GM03348 (cell line): ENCODE measurements at regions not wholly inside any gene's neighbourhood (a gene's known extent, or its start where the extent isn't known, plus 50 kb on each side); places are given as distances from the start of the nearest gene placed in this dataset.
A peak's percentile ranks its signal among the peaks of the same experiment; 100 is the strongest.
"Not testable (repeated sequence)": the region's sequence is repeated elsewhere in the genome, so short reads cannot be mapped to it uniquely, and the experiment has no call there.

Experiments
- DNase-seq: peaks from one replicate; pipeline ENCODE4 v3.0.0; 2012; ENCODE audit warnings: low spot score

- no peak for DNase-seq
Observed at GRCh38 chr2:240254337-240255164, 114.1 kb upstream of the OTOS start.

GRCh38 chr2:240255165-240255491 is 114.7 kb upstream of the OTOS start:
- DNase-seq: no peak

- peak; percentile 4 for DNase-seq
Observed at GRCh38 chr2:240255811-240256703, 115.6 kb upstream of the OTOS start.

- peak; percentile 3 for DNase-seq
Observed at GRCh38 chr2:240256704-240257637, 116.5 kb upstream of the OTOS start.

DNA sequence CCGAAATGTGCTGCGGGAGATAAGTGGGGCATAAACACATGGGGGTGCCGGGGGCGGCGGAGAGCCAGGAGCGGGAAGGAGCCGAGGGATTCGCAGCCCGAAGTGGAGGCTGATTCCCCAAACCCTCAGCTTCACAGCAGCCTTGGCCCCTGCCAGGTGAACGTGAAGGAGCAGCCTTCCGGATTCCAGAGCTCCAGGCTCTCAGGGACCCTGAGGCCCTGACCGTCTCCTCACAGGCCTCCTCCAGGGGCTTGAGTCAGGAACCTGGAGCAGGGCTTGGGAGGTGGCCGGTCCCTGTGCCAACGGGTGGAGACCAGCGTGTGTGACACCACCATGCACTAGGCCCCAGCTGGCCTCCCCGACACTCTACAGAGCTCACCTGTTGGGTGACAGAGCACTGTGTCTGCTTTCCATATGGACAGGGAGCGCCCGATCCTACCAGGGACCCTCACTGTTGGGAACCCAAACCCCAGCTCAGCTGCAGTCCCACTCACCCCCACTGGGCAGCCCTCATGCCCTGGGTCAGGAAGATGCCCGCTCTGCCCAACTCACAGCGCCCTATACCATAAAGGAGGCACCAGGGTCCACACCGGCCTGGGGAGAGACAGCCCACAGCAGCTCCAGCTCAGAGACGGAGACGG is 117.6 kb upstream of the OTOS start:
- DNase-seq: no peak

- DNase-seq: no peak
Observed at GRCh38 chr2:240258685-240259084, 118.2 kb upstream of the OTOS start.

DNA sequence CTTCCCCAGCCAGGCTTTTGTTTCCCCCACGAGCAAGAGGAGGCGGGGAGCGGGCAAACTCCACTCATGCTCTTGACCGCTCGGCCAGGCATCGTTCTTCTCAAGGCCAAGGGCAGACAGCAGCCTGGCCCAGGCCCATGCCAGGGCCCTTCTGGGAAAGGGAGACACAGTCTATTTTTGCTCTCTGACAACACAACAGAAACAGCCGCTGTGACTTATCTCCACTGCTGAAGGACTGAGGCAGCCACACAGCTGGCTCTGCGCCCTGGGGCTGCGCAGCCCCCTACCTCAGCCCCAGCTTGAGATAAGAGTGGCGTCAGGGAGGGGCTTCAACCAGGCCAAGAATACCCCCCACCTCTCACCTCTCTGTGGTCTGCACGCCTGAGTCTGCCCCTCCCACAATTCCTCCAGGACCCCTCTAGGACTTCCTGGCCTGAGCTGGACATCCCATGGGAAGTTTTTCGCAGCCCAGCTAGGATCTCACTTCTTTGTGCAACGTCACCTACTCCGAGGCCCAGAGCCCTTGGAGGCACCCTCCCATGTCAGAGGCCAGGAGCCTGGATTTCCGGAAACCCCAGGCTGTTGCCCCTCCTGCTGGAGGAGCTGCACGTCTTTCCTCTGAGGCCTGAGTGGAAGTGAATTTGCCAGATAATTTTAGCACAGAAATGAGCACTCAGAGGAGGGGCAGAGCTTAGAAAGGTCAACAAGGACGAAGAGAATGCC is 118.9 kb upstream of the OTOS start:
- DNase-seq: no peak

- DNase-seq: no peak
Observed at GRCh38 chr2:240259924-240260529, 119.6 kb upstream of the OTOS start.

GRCh38 chr2:240260664-240261063 is 120.2 kb upstream of the OTOS start:
- DNase-seq: no peak

DNA sequence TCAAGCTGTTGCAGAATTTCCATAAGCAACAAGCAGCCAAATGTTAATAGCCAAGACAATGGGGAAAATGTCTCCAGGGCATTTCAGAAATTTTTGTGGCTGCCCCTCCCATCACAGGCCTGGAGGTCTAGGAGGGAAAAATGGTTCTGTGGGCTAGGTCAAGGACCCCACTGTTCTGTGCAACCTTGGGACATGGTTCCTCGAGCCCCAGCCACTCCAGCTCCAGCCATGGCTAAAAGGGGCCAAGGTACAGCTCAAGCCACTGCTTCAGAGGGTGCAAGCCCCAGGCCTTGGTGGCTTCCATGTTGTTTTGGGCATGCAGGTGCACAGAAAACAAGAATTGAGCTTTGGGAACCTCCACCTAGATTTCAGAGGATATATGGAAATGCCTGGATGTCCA is 122.1 kb upstream of the OTOS start:
- not testable (repeated sequence) for DNase-seq

GRCh38 chr2:240269380-240269779 is 128.9 kb upstream of the OTOS start:
- no peak for DNase-seq

GRCh38 chr2:240269886-240270285 is 129.4 kb upstream of the OTOS start:
- DNase-seq: peak; percentile 1

DNA sequence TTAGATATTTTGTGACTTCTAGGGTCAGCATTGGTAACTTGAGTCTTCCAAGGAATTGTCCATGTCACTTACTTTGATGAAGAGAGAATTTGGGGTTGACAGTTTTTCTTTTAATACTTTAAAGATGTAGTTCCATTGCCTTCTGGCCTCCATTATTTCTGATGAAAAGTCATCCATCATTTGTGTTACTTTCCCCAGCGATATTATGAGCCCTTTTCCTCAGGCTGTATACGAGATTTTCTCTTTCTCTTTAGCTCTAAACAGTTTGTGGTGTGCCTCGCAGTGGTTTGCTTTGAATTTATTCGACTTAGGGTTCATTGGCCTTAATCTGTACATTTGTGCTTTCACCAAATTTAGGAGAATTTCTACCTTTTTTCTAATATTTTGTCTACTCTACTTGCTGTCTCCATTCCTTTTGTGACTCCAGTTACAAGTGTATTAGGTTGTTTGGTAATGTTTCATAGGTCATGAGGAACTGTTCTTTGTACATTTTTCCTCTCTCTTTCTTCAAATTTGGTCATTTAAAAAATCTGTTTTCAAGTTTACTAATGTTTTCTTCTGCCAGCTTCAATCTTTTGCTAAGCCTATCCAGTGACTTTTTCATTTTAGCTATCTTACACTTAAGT is 131.4 kb upstream of the OTOS start:
- no peak for DNase-seq

DNA sequence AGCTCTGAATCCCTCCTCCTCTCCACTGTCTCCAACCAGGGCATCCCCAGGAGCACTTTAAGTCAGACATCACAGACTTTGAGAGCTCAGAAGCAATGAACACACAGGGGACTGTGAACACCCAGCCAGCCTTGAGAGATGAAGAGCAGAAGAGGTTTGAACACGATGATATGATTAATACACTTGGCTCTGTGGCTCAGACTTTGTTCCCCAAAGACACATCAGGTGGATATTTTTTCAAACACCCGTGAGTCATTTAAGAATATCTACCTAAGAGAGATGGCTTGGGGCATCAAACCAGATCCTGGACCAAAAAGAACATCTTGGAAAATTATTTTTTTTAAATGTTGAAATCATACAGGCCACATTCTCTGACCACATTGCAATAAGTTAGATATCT is 134.9 kb upstream of the OTOS start:
- no peak for DNase-seq

DNA sequence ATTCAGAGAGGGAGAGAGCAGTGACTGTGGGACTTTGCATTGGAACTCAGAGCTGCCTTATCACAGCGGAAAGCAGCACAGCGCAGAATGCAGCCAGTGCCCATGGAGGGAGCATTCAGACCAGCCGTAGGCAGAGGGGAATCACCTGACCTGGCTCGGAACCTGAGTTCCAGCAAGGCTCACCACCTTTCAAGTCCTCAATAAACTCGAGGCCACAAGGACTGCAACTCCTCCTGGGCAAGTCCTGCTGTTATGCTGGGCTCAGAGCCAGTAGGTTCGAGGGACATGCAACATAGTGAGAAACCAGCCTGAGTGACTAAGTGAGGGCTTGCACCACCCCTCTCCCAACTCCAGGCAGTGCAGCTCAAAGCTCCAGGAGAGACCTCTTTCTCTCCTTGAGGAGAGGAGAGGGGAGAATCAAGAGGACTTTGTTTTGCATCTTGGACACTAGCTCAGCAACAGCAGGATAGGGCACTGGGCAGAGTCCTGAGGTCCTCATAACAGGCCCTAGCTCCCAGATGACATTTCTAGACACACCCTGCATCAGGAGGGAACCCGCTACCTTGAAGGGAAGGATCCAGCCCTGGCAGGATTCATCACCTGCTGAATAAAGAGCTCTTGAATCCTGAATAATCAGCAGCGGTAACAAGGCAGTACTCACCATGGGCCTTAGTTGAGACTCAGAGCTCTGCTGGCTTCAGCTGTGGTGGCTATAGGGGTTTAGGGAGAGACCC is 136.8 kb upstream of the OTOS start:
- peak; percentile 5 for DNase-seq

GRCh38 chr2:240277807-240278522 is 137.5 kb upstream of the OTOS start:
- DNase-seq: no peak

DNA sequence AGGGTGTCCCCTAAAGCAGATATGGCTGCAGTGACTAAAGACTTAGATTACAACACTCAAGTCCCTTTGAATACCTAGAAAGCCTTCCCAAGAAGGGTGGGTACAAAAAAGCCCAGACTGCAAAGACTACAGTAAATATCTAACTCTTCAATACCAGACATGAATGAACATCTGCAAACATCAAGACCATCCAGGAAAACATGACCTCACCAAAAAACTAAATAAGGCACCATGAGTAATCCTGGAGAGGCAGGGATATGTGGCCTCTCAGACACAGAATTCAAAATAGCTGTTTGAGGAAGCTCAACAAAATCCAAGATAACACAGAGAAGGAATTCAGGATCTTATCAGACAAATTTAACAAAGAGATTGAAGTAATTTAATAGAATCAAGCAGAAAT is 138.2 kb upstream of the OTOS start:
- peak; percentile 9 for DNase-seq

DNA sequence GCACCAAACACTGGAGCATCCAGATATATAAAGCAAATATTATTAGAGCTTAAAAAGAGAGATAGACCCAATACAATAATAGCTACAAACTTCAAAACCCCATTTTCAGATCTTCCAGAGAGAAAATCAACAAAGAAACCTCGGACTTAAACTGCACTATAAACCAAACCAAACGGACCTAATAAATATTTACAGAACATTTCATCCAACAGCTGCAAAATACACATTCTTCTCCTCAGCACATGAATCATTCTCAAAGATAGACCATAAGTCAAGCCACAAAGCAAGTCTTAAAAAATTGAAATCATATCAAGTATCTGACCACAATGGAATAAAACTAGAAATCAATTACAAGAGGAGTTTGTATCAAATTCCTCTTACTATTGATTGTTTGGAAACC is 140.2 kb upstream of the OTOS start:
- DNase-seq: no peak
